ENCODE measurements at regions not wholly inside any gene's neighbourhood (a gene's known extent, or its start where the extent isn't known, plus 50 kb on each side); places are given as distances from the start of the nearest gene placed in this dataset.

GRCh38 chr18:37873416-37873815, 307.8 kb upstream of the CELF4 start:
- TF ChIP-seq EZH2 (IDR thresholded peaks at IDR 0.05) = no peak
- no peak for TF ChIP-seq EZH2phosphoT487 (IDR thresholded peaks at IDR 0.05)
- no peak for TF ChIP-seq CTCF (IDR thresholded peaks at IDR 0.05)
